HG02588 (cell line): ENCODE measurements at regions not wholly inside any gene's neighbourhood (a gene's known extent, or its start where the extent isn't known, plus 50 kb on each side); places are given as distances from the start of the nearest gene placed in this dataset.
"Not testable (repeated sequence)": the region's sequence is repeated elsewhere in the genome, so short reads cannot be mapped to it uniquely, and the experiment has no call there.

ENCODE experiments used
- ATAC-seq: cut with Tn5 transposase; IDR thresholded peaks from one replicate; pipeline ENCODE4 v1.9.1; 2021; ENCODE audit warnings: mild to moderate bottlenecking, moderate library complexity; ENCODE audit not compliant: unreplicated experiment

DNA sequence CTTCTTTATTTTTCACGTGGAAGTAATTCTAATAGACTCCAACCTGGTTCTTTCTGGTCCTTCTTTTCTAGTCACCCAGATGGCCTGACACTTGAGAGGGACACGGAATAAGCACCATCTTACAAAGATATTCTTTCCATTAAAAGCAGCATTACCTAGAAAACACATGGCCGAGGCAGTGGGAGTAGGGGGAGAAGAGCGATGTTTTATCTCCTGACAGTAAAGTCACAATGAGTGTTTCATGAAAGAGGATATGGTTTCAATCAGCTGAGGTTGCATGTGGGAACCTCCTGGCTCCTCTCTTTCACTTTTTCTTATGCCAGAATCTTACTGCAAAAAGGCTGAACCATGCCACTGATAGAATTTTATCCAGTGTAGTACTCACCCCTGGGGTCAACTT, 288.8 kb upstream of the SPAG17 start:
- no peak for ATAC-seq

DNA sequence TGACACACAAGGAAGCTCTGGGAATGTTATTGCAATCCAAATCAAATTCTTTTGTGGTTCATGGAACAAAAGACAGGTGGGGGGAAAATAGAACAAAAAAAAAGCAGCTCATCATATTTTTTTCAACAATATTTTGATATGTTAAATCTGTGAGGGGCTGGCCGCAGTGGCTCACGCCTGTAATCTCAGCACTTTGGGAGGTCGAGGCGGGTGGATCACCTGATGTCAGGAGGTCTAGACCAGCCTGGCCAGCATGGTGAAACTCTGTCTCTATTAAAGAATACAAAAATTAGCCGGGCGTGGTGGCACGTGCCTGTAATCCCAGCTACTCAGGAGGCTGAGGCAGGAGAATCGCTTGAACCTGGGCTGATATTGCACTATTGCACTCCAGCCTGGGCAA, 279.4 kb upstream of the SPAG17 start:
- ATAC-seq = not testable (repeated sequence)

DNA sequence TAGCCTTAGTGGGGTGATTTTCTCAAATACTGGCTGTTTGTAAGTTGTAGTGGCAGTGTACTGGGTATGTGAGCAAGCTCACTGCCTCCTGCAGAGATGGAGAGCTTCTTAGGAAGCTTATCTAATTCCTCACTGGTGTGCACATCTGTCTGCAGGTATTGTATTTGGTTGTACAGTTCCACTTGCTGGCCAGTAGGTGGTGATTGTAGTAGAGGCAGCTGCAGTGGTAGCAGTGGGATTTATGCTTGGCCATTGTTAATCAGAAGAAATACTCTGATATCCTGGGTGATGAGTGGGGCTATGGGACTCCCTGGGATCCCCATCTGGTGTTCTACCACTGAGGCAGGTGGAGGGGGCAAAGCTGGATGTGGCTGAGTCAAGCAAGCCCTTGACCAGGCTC, 276.1 kb upstream of the SPAG17 start:
- ATAC-seq = no peak

DNA sequence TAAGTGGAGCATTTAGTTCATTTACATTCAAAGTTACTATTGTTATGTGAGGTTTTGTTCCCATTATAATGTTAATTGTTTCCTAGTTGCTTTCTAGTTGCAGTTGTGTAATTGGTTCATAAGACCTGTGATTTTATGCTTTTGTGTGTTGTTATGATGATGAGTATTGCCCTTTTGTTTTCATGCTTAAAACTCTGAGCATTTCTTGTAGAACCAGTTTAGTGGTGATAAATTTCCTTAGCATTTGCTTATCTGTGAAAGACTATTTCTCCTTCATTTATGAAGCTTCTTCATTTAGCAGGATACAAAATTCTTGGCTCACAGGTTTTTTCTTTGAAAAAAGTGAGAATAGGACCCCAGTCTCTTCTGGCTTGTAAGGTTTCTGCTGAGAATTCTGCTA, 274.8 kb upstream of the SPAG17 start:
- no peak for ATAC-seq

DNA sequence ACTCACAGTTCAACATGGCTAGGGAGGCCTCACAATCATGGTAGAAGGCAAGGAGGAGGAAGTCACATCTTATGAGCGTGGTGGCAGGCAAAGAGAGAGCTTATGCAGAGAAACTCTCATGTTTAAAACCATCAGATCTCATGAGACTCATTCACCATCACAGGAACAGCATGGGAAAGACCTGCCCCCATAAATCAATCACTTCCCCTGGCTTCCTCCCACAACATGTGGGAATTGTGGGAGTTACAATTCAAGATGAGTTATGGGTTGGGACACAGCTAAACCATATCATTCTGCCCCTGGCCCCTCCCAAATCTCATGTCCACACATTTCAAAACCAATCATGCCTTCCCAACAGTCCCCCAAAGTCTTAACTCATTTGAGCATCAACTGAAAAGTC, 268.8 kb upstream of the SPAG17 start:
- not testable (repeated sequence) for ATAC-seq

DNA sequence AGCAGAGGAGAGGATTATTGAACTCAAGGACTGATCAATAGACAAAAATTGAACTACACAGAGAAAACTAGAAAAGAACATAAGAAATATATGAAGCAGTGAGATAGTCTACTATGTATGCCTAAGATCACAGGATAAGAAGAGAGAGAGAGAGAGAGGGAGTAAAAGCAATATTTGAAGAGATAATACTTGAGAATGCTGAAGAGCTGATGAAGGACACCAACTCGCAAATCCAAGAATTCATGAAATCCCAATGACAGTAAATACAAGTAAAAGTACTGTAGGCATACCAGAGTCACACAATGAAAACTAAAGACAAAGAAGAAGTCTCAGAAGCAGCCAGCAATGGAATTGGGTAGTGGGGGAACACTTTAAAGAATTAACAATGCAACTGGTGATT, 260.1 kb upstream of the SPAG17 start:
- no peak for ATAC-seq

DNA sequence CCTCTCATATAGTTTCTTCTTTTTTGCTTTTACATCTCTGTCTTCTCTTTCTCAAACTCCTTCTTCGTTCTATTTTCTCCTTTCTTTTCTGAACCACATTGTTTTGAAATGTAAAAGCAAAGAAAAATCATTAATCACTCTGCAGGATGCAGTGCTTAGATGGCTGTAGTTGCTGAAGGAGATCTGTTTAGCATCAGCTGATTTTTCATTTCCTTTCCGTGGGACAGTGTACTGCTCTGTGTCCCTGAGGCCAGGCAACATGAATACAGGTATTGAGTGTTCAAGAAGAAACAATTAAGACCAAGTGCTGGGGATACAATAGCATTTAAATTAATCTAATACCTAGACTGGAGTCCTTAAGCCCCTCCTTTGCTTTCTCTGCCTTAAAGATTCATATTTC, 257.2 kb upstream of the SPAG17 start:
- ATAC-seq = no peak

DNA sequence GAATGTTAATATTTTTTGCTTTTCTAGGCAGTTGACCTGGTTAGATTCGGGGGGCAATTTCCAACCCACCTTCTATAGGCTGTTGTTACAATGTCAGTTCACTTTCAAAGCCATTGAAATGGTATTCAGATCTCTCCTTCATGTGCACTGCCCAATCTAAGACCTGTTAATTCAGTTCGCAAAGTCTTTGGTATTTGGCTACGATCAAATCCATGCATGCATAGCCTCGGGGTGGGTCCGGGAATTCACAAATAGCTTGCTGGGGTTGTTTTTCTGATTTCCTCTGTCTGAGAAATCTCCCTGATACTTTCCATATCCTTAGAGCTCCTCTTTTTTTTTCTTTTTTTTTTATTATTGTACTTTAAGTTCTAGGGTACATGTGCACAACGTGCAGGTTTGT, 252.6 kb upstream of the SPAG17 start:
- no peak for ATAC-seq

DNA sequence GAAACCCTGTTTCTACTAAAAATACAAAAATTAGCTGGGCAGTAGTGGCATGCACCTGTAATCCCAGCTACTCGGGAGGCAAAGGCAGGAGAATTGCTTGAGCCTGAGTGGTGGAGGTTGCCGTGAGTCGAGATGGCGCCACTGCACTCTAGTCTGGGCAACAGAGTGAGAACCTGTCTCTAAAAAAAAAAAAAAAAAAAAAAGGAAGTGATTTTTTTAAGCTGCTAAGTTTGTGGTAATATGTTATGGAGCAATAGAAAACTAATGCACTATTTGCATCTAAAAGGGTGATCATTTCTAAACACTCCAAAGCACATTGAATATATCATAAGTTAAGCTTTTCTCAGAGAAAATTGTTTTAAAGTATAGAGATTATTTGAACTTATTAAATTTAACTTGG, 244.8 kb upstream of the SPAG17 start:
- ATAC-seq = no peak

DNA sequence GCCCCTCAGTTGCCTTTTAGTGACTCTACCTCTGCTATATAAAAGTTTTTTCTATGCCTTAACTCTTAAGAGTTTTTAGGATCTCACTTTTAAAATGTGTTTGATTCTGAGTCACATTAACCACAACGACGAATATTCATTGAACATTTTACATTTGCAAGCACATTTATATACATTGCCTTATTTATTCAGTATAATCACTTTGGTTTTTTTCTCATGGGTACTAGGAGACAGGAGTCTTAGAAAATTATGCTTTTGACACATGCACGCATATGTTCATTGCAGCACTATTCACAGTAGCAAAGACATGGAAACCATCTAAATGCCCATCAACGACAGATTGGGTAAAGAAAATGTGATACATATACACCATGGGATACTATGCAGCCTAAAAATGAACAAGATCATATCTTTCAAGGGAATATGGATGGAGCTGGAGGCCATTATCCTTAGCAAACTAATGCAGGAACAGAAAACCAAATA, 236.9 kb upstream of the SPAG17 start:
- ATAC-seq = no peak

DNA sequence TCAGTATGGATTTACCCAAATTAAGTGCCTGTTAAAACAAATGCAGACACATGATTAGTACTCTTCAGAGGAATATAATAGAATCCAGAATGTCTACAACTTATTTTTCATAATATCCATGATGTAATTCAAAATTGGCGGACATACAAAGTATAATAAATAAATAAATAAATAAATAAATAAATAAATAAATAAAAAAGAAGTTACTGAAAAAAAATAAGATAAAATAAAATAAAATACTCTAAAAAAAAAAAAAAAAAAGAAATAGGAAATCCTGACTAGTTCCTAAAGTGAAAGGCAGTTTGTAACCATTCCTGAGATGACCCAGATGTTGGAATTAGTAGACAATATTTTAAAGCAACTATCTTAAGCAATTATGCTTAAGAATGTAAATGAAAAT, 219.0 kb upstream of the SPAG17 start:
- no peak for ATAC-seq

DNA sequence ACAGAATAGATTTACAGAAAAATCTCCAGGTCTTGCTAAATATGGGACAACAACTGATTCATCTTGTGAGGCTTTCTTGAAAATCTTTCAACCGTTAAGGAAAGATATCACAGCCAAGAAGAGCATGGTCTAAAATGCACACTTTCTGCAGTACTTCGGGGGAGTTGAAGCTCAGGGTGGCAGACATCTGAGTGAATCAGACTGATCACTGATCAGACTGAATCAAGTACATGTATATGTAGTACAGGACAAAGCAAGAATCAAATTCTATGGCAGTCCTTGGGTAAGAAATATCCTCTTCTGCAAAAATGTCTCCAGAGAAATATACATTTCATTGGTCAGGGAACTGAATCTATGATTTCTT, 212.4 kb upstream of the SPAG17 start:
- ATAC-seq = no peak

DNA sequence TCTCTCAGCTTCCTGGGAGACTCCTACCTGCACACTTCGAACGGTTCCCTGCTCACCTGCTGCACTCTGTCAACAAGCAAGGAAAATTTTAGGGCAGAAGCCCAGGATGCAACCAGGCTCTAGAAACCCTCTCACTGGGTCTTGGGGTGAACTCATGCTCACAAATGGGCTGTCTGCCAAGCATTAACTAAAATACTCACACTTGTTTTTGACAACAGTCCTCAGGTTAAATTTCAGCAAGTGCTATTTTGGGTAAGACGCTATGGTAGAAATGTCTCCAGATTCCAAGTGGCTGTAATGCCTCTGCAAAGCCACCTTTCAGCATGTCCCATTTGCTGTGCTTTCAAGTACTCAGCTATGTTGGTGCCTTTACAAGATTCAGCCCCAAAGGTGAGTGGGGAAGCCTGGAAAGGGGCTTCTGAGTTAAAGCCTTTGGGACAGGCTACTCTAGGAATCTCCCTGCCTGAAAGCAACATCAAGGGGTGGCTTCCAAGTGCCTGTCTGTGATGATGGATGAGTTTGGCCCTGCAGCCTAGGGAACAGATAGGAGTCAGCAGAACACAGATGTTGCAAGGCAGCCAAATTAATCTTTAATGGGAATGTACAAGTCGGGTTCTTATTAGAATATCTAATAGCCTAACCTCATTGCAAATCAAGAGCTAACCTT, 211.9 kb upstream of the SPAG17 start:
- no peak for ATAC-seq

DNA sequence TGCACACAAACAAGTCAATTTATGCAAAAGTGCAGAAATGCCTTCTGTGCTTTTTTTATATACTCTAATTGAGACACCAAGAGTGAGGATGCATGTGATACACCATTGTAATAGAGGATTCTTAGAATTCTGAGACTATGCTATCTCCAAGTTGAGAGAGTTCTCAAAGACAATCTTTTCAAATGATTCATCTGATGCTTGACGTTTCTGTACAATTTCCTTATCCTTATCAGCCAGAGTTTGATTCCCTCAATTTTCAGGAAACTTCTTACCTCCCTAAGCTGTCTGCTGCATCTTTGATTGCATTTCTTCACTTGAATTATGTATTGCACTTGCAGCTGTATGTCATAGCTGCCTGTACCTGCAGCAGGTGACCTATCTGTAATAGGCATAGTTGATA, 211.3 kb upstream of the SPAG17 start:
- ATAC-seq = no peak

DNA sequence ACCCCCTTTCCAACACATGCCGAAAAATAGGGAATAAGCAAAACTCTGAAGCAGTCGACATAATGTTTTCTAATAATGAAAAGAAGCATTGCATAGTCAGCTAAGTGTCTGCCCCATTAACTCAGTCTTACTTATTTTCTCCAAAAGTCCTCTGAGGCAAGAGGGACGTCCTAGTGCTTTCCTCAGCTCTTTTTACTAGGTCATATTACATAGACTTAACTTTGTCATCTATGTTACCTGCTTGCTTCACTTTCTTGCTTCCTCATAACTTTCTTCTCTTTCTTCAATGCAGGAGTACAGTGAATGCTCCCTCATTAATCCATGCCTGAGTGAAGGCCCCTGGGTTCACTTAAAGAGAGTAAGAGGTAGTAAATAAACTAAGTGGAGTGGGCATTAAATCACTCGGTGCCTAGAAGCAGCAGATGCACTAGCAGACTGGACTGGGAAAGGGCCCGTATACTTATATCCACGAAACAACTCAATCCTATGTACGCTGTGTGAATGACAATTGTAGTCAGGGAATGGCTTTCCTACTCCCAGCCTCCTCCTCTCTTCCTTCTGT, 210.5 kb upstream of the SPAG17 start:
- ATAC-seq = no peak

DNA sequence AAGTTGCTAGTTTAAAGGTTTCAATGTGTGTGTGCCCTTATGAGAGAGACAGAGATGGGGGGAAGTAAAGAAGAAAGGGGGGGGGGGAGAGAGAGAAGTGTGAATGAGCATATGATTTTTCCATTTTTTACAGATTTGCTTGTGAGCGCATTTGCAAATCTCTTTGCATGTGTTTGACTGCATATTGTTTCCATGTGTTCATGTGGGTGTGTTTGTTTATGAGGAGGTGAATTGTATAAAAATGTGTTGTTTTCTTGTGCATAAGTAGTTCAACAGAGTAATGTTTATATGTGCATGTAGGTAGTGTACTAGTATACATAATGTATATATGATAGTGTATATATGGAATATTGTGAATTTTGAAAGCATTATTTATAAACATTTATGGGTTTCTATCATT, 205.9 kb upstream of the SPAG17 start:
- ATAC-seq = no peak

DNA sequence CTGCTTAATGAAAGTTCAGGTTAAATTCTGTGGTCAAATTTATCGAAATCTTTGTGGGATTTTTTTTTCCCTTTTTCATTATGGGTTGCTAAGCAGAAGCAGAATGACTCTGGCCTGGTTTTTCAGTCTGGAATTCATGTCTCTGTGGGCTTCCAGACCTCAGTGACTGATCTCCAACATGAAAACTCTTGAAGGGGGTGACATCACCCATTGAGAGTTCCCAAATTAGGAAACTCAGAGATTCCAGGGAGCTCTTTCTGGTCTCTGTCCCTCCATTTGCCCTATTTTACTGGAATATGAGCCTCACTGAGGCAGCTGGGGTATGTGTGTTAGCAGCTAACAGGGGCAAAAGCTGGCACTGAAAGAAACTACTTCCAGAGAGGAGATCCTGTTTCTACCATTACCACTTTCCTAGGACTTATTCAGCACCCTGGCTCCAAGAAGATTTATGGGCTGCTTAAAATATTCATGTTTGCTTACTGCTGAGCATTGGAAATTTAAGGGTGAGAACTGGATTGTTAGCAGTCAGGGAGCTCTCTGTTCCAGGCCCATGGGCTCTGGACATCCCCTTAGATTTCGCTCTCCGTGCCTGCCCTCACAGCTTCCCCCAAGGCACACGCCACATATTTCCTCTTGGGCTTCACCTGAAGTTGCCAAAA, 203.4 kb upstream of the SPAG17 start:
- no peak for ATAC-seq

DNA sequence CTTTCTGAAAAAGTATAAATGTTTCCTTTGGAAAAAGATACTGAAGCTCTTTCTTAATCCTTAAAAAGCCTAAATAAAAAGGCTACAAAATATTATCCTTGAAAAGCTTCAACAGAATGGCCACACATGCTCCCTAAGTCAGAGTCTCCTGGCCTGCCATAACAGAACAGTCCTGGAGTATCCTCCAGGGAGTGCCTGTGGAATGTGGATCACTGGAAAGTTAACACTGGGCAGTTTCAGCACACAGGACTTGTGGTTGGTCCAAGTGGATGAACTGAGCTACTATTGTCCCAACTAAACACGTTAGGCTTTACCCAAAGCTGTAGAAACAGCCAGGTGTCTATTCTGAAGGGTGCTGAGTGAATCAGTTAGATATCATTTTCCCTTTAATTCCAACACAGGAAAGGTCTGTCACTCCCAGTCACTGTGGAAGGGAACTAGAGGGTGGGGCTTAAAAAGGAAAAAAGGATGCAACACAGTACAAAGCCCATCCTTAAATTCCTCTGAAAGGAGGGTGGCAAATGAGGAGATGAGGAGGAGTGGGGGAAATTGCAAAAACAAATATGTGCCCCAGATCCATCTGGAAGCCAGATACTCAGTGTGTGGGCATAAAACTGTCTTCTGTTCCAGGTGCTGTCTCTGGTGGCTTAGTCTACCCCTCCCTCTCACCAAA, 196.3 kb upstream of the SPAG17 start:
- no peak for ATAC-seq

DNA sequence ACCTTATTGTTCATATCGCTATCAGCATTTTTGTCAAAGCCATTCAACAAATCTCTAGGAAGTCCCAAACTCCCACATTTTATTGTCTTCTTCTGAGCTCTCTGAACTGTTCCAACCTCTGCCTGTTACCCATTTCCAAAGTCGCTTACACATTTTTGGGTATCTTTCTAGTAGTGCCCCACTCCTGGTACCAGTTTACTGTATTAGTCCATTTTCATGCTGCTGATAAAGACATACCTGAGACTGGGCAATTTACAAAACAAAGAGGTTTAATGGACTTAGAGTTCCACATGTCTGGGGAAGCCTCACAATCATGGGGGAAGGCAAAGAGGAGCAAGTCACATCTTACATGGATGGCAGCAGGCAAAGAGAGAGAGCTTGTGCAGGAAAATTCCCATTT, 192.2 kb upstream of the SPAG17 start:
- not testable (repeated sequence) for ATAC-seq

DNA sequence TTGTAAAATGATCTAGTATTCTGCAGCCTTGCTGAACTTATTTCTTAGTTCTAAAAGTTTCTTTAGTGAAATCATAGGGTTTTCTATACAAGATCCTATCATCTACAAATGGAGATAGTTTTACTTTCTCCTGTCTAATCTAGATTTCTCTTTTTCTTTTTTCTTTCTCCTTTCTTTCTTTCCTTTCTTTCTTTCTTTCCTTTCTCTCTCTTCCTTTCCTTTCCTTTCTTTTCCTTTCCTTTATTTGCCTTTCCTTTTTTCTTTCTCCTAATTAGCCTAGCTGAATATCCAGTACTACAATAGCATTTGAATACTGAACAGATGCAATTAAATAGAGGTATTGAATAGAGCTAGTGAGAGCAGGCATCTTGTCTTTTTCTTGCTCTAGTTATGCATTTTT, 186.6 kb upstream of the SPAG17 start:
- no peak for ATAC-seq

DNA sequence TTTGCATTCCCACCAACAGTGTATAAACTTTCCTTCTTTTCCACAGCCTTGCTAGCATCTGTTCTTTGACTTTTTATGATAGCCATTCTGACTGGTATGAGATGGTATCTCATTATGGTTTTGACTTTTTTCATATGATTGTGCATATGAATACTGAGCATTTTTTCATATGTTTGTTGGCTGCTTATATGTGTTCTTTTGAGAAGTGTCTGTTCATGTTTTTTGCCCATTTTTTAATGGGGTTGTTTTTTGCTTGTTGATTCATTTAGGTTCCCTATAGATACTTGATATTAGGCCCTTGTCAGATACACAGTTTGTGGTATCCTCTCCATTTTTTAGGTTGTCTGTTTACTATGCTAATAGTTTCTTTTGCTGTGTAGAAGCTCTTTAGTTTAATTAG, 185.8 kb upstream of the SPAG17 start:
- no peak for ATAC-seq

DNA sequence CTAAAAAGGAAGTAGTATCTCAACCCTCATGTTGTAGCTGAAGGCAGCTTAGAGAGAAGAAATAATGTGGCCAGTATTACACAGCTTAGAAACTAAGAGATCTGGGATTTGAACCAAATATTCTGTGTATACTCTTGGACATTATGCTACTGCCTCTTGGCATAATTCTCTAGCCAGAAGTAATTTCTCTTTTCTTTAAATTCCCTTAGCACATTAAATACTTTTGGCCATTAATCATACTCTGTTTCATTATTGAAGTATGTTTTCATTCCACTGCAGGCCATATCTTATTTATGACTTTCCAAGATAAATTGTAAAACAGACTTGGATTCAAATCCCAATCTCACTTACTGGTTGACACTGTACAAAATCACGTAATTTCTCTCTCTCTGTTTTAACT, 181.3 kb upstream of the SPAG17 start:
- ATAC-seq = no peak
